ENCODE measurements at regions not wholly inside any gene's neighbourhood (a gene's known extent, or its start where the extent isn't known, plus 50 kb on each side); places are given as distances from the start of the nearest gene placed in this dataset.
A peak's percentile ranks its signal among the peaks of the same experiment; 100 is the strongest.

DNA sequence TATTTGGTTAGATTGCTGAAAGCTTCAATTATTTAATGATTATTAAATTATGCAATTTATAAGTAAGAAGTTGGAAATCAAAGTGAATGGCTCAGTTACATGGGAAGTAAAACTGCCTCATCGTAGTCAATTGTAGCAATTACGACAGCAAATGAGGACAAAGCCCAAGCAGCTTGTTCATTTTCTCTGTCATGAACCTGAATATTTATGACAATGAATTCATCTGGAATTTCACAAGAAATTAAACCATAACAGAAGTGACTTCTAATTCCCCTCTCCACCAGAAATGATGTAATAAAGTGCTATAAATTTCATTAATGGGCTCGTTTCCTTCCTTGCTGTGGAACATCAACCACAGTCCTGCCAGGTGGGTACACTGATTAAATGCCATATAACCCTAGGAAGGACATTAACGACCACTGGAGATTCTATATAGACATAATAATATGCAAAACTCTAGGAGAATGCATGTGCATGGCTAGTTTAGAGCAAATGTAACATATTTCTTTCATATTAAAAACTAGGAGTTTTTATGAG is 273.8 kb upstream of the DCBLD2 start:
- DNase-seq, result no peak

DNA sequence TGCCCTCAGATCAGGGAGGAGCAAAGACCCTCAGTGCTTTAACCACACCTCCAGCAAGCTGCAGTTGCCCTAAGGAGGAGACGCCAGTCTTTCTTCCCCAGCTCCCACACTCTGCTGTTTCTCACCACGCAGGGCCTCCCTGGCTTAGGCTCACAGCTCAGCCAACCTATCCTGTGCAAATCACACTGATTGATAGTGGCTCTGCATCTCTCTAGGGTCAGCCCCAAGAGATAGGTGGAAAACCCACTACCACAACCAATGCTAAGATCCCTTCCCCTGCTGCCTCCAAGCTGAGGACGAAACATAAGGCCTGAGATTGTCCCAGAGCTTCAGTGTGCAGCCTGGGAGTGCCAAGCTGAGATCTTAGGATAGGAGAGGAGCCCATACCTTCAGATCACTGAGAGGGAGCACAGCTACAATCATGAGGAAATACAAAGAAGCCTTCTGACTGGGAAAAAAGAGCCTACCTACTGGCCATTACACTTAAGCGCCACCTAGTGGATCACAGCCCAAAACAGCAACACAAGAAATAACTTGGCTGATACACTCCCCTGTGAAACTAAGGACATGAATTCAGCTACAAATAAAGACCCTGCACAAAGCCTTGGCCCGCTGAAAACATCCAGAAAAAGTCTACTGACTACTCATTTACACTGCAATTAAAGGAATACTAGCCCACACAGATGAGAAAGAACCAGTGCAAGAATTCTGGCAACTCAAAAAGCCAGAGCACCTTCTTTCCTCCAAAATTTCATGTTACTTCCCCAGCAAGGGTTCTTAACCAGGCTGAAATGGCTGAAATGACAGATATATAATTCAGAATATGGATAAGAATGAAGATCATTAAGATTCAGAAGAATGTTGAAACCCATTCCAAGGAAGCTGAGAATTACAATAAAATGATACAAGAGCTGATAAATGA is 271.5 kb upstream of the DCBLD2 start:
- peak; percentile 27 for DNase-seq

- no peak for DNase-seq
Observed at GRCh38 chr3:99171800-99172199, 270.3 kb upstream of the DCBLD2 start.

DNA sequence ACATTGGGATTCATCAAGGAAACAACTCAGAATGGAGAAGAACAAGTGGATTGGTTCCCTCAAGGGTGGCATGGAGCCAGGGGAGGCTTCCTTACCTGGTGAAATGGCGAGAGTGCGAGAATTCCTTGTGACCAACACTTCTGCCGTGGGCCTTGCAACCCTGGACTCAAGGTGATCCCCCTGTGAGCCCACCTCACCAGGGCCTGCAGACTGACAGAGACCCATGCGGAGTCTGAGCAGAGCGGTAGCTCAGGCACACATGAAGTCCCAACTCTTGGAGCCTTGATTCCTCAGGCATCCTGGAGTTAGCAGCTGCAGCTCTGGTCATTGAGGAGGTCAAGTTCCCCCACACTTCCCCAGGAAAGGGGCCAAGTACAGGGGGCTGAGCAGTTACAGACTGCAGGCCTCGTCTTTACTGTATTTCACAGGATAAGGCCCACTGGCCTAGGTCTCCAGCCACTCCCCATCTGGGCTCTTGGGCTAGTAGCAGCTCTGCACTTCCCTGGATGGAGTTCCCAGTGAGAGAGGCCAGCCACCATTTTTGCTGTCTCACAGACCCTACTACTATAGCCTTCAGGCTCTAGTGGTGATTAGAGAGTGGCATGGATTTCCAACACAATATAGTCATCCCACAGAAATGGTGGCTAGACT is 269.5 kb upstream of the DCBLD2 start:
- no peak for DNase-seq

DNA sequence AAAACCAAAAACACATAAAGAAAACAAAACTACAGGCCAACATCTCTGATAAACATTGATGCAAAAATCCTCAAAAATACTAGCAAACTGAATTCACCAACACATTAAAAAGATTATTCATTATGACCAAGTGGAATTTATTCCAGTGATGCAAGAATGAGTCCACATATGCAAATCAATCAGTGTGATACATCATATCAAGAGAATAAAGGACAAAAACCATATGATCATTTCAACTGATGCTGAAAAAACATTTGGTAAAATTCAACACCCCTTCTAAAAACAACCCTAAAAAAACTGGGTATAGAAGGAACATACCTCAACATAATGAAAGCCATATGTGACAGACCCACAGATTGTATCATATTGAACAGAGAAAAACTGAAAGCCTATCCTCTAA is 265.6 kb upstream of the DCBLD2 start:
- DNase-seq, result no peak

DNA sequence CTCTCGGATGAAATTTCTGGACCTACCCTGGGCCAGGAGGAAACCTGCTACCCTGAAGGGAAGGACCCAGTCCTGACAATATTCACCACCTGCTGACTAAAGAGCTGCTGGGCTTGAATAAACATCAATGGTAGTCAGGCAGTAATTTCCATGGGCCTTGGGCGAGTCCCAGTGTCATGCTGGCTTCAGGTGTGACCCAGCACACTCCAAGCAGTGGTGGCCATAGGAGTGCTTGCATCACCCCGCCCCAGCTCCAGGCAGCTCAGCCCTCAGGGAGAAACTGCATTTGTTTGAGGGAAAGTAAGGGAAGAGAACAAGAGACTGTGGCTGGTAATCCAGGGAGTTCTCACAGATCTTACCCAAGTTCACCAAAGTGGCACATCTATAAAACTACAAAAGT is 261.8 kb upstream of the DCBLD2 start:
- DNase-seq, result no peak

- DNase-seq, result no peak
Observed at GRCh38 chr3:99159220-99159762, 257.8 kb upstream of the DCBLD2 start.

GRCh38 chr3:99145031-99145430 is 243.5 kb upstream of the DCBLD2 start:
- DNase-seq, result no peak

- no peak for DNase-seq
Observed at GRCh38 chr3:99143493-99143892, 242.0 kb upstream of the DCBLD2 start.

- no peak for DNase-seq
Observed at GRCh38 chr3:99134986-99135385, 233.5 kb upstream of the DCBLD2 start.

DNA sequence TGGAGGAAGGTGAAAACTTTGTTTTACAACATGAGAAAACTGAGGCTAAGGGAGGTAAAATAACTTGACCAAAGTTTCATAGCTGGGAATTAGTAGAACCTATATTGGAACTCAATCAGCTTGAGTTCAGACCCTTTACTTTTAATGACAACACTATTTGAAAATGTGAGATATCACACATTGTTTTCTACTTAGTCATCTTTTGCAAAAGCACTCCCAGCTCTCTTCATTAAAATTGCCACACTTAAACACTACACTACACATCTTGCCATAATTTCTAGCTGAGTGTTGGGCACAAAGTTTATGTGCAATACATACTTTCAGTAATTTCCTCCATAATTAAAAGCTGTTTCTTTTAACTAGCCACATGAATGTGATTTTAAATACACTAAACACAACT is 230.4 kb upstream of the DCBLD2 start:
- DNase-seq, result no peak

DNA sequence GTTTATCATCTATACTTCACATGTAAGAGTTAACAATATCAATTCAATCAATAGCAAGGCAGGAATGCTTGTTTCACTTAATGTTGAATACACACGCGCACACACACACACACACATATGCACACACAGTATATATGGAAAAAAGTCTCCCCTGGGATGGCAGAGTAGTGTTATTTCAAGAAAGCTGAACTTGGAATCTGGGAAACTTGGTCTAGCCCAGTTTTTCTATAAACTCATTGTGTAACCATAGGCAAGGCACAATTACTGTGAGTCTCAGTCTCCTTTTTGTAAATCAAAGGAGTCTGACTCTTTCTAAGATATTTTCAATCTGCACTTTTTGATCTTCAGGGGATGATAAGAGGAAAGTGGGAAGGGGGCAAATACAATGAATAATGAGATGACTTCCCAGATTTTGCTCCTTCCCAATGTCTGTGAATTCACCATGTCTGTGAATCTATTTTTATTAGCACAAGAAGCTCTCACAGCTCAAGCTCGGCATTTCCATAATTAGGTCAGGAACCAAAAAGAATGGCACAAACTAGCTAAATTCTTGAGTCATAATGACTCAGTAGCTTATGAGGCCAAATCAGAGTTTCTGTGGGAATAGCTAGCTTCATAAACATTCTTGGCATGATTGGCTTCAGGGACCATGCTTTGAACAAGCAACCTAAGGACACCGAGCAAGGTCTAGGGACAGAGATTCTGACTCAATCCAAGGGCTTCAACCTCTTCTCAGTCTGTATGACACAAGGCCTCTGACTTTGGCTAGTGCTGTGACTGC is 227.4 kb upstream of the DCBLD2 start:
- DNase-seq, result no peak

- DNase-seq, result no peak
Observed at GRCh38 chr3:99128235-99128634, 226.7 kb upstream of the DCBLD2 start.

GRCh38 chr3:99126316-99126715 is 224.8 kb upstream of the DCBLD2 start:
- DNase-seq, result no peak

GRCh38 chr3:99119385-99119784 is 217.9 kb upstream of the DCBLD2 start:
- DNase-seq, result no peak

DNA sequence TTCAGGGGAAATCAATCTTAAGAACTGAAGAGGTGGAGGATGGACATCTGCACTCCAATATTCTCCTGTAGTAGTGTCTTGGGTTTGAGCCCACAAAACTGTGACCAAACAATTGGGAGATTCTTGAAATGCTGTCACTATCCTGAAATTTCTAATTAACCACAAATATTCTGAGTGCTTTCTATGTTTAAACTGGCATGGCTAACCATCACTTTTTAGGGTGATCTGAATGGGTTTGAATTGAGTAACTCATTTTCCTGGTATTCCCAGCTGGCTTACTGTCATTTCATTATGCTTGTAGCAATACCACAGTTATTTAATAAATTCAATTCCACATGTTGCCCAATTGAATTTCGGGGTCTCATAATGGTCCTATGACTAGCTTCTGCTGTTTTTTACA is 216.9 kb upstream of the DCBLD2 start:
- no peak for DNase-seq

- no peak for DNase-seq
Observed at GRCh38 chr3:99114565-99115291, 213.2 kb upstream of the DCBLD2 start.

GRCh38 chr3:99111235-99111634 is 209.7 kb upstream of the DCBLD2 start:
- DNase-seq, result no peak

DNA sequence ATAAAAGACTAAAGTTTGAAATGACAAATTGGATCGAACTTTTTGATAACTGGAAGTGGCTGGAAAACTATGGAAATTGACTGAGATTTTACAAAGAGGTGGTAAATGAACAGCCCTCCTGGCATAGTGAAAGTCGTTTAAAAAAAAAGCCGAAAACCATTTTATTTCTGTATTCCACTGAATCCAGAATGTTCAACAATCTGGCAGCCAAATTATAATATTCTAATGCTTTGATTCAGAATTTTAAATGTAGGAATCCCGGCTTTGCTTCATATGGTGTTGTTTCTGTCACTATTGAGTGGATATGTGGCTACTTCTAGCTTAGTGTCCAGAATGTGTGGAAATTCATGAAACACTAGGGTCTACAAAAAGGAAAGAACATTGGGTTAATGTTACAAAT is 208.9 kb upstream of the DCBLD2 start:
- DNase-seq, result no peak

DNA sequence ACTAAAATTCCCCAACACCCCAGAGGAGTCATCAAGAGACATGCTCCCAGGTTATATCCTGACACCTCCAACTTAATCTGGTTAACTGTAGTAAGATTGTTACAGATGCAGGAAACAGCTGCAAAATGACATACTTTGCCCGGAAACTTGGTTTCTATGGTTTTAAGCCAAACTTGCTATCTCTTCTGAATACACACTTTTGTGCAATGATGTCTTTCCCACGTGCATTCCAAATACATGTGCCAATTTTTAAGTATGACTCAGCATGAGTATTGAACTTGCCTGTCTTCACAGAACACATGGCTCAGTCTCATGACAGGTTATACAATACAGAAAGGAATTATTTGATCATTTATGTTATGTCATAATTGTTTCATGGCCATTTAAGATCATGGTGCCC is 207.0 kb upstream of the DCBLD2 start:
- no peak for DNase-seq

GRCh38 chr3:99094606-99095005 is 193.1 kb upstream of the DCBLD2 start:
- no peak for DNase-seq

GRCh38 chr3:99087277-99087676 is 185.8 kb upstream of the DCBLD2 start:
- no peak for DNase-seq

Data from DMS 273 treated with DMSO at 0.1 percent for 48 hours (cell line).